GM10266 (cell line): ENCODE measurements at regions not wholly inside any gene's neighbourhood (a gene's known extent, or its start where the extent isn't known, plus 50 kb on each side); places are given as distances from the start of the nearest gene placed in this dataset.

Source experiments
- DNase-seq: peaks from one replicate; pipeline ENCODE4 v3.0.0; 2012; ENCODE audit errors: extremely low spot score
- CTCF ChIP-seq: IDR thresholded peaks from 2 replicates; pipeline ENCODE4 v1.5.1; 2012; ENCODE audit warnings: mild to moderate bottlenecking, low read depth; ENCODE audit not compliant: control insufficient read depth, insufficient read depth; ENCODE audit errors: missing control alignments

- no peak for DNase-seq
- TF ChIP-seq CTCF = no peak
These were observed 82.3 kb downstream of the KATNIP start for GRCh38 chr16:27632216-27632615.

- TF ChIP-seq CTCF = no peak
- DNase-seq = no peak
These were observed 83.3 kb downstream of the KATNIP start for GRCh38 chr16:27633221-27633620.

- DNase-seq = no peak
- TF ChIP-seq CTCF = no peak
These were observed 83.8 kb downstream of the KATNIP start for GRCh38 chr16:27633721-27634120.

GRCh38 chr16:27634779-27635178, 84.8 kb downstream of the KATNIP start:
- no peak for DNase-seq
- no peak for TF ChIP-seq CTCF

GRCh38 chr16:27636453-27637240, 86.7 kb downstream of the KATNIP start:
- no peak for DNase-seq
- TF ChIP-seq CTCF = no peak

GRCh38 chr16:27638833-27639560, 89.1 kb downstream of the KATNIP start:
- no peak for TF ChIP-seq CTCF
- no peak for DNase-seq
